ENCODE measurements at regions not wholly inside any gene's neighbourhood (a gene's known extent, or its start where the extent isn't known, plus 50 kb on each side); places are given as distances from the start of the nearest gene placed in this dataset.

DNA sequence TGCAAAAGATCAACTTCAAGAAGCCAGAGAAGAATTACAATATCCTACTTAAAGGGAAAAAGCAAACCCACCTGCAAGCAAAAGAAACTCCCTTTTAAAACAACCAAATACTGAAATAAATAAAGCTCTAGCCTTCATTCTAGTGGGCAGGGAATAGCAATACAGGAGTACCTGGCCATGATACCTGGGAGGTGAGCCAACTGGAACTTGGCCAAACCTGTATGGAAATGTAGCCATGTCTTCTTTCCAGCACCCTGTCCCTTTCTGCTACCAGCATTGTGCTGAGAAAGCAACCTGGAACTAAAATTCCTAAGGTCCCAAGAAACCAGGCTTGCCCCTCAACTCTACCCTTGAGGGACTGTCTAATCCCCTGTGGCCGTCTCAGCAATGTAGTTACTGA is 530.0 kb downstream of the EPHB1 start:
- no peak for DNase-seq
- 76 to 88% methylated on average over 1 of the region's 1 CpG for WGBS, 2 donors
- Histone ChIP-seq H3K4me3 (no peak overlapping the region), H3K4me1 (no peaks in the 10 kb centered on the region), H3K27ac (no peak overlapping the region), H3K9me3 (no peaks in the 10 kb centered on the region), H3K27me3 (no peaks in the 10 kb centered on the region), H3K36me3 (ENCODE audit: low read depth, missing control alignments) (no peaks in the 10 kb centered on the region)
- intact Hi-C loops (cut with DNase I; ENCODE audit: low total_unique reads): no loop called here
- TF ChIP-seq, protein P1, sequence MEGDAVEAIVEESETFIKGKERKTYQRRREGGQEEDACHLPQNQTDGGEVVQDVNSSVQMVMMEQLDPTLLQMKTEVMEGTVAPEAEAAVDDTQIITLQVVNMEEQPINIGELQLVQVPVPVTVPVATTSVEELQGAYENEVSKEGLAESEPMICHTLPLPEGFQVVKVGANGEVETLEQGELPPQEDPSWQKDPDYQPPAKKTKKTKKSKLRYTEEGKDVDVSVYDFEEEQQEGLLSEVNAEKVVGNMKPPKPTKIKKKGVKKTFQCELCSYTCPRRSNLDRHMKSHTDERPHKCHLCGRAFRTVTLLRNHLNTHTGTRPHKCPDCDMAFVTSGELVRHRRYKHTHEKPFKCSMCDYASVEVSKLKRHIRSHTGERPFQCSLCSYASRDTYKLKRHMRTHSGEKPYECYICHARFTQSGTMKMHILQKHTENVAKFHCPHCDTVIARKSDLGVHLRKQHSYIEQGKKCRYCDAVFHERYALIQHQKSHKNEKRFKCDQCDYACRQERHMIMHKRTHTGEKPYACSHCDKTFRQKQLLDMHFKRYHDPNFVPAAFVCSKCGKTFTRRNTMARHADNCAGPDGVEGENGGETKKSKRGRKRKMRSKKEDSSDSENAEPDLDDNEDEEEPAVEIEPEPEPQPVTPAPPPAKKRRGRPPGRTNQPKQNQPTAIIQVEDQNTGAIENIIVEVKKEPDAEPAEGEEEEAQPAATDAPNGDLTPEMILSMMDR (IDR thresholded peaks at IDR 0.05): no peak
- TF ChIP-seq POLR2A (IDR thresholded peaks at IDR 0.05): no peak

DNA sequence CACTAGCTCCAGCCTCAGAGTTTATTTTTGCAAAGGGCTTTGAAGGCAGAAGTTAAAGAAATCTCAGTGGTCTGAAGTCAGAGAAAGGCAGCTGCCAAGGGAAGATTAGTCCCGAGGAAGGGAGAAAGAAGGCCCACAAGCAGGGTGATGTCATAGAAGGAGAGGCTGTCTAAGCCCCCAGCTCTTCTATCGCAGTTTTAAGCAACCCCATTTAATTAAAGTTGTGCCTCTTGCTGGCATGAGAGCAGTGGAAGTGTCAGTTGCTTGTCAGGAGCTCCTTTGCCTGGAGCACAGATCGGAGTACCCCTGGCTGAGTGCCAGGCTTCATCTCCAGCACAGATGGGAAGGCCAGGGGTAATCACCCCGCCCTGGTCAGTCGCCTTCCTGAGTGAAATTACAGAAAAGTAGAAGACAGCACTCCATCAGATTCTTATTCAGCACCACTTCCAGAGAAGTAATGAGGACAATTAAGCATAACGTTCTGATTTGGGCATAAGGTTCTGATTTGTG is 530.7 kb downstream of the EPHB1 start:
- DNase-seq: no peak
- Histone ChIP-seq H3K36me3 (ENCODE audit: low read depth, missing control alignments) (no peaks in the 10 kb centered on the region), H3K27ac (no peak overlapping the region), H3K9me3 (no peaks in the 10 kb centered on the region), H3K4me3 (no peak overlapping the region), H3K4me1 (no peaks in the 10 kb centered on the region), H3K27me3 (no peaks in the 10 kb centered on the region)
- intact Hi-C loops (cut with DNase I; ENCODE audit: low total_unique reads): no loop called here
- WGBS, 2 donors: 41 to 57% methylated on average over 6 of the region's 6 CpGs
- TF ChIP-seq, protein P1 (IDR thresholded peaks at IDR 0.05): no peak

DNA sequence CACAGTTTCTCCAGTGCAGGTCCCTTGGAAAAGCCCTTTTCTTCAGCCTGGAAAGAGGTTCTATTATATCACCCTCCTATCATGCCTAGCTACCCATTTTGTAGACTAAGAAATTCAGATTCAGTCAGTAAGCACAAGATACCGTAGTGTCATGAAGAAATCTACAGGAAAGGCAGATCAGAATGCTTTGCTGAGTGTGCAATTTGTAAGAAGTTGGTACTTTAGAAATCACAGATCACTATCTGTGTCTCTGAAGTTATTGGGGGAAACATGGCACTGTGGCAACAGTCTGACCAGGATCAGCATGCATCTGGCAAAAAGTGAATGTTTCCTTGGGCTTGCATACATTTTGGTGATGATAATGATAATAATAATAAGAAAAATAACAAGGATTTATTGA is 531.8 kb downstream of the EPHB1 start:
- no peaks in the 10 kb centered on the region for H3K36me3 ChIP-seq (ENCODE audit: low read depth, missing control alignments)
- no peak for TF ChIP-seq POLR2A (IDR thresholded peaks at IDR 0.05)
- TF ChIP-seq, protein P1 (IDR thresholded peaks at IDR 0.05): no peak
- H3K4me3 ChIP-seq: no peak overlapping the region
- WGBS, 2 donors: 89% methylated on average over 1 of the region's 1 CpG
- no peak overlapping the region for H3K27ac ChIP-seq
- no peak for DNase-seq
- H3K9me3 ChIP-seq: no peaks in the 10 kb centered on the region
- H3K4me1 ChIP-seq: no peaks in the 10 kb centered on the region
- no peaks in the 10 kb centered on the region for H3K27me3 ChIP-seq
- intact Hi-C loops (cut with DNase I; ENCODE audit: low total_unique reads): no loop called here

DNA sequence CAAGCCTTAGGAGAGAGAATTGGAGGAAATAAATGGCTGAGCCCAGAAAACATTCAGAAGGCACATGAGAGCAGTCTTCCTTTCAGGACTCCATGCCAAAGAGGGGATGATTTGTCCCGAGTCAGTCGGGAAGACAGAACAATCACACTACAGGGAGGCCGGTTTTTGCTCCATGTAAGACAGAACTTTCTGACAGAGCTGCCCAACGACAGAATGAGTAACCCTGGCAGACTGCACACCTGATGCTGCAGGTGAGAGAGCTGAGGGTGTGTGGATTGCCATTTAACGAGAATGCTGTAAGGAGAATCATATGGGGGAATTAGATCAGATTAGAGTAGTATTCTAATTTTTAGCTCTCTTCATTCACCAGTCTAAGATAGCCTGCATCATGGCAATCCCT is 533.0 kb downstream of the EPHB1 start:
- no peak for DNase-seq
- no peak overlapping the region for H3K4me3 ChIP-seq
- H3K9me3 ChIP-seq: no peaks in the 10 kb centered on the region
- no peaks in the 10 kb centered on the region for H3K27me3 ChIP-seq
- intact Hi-C loops (cut with DNase I; ENCODE audit: low total_unique reads): no loop called here
- 78 to 82% methylated on average over 5 of the region's 5 CpGs for WGBS, 2 donors
- no peak for TF ChIP-seq POLR2A (IDR thresholded peaks at IDR 0.05)
- TF ChIP-seq, protein P1 (IDR thresholded peaks at IDR 0.05): no peak
- H3K4me1 ChIP-seq: no peaks in the 10 kb centered on the region
- H3K27ac ChIP-seq: no peak overlapping the region
- no peaks in the 10 kb centered on the region for H3K36me3 ChIP-seq (ENCODE audit: low read depth, missing control alignments)

DNA sequence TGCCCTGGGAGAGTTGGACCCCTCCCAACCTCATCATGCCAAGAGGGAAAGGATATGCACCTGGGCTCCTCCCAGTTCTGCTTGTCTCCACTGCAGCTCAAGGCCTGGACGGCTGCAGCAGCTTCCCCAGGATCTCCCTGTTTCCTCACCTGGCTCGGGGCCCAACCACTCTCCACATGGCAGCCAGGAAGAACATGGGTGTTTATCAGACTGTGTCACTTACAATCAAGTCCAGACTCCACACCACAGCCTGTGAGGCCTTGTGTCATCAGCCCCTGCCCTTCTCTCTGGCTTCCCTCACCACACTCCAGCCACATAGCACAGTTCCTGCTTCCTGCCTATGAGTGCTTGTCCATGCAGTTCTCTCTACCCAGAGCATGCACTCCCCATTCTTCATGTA is 534.4 kb downstream of the EPHB1 start:
- TF ChIP-seq, protein P1 (IDR thresholded peaks at IDR 0.05): no peak
- no peak for TF ChIP-seq POLR2A (IDR thresholded peaks at IDR 0.05)
- intact Hi-C loops (cut with DNase I; ENCODE audit: low total_unique reads): no loop called here
- Histone ChIP-seq H3K36me3 (ENCODE audit: low read depth, missing control alignments) (no peaks in the 10 kb centered on the region), H3K27ac (no peak overlapping the region), H3K27me3 (no peaks in the 10 kb centered on the region), H3K4me1 (no peaks in the 10 kb centered on the region), H3K4me3 (no peak overlapping the region), H3K9me3 (no peaks in the 10 kb centered on the region)
- WGBS, 2 donors: 59 to 80% methylated on average over 2 of the region's 2 CpGs
- no peak for DNase-seq
